HG02943 (cell line): ENCODE measurements at regions not wholly inside any gene's neighbourhood (a gene's known extent, or its start where the extent isn't known, plus 50 kb on each side); places are given as distances from the start of the nearest gene placed in this dataset.
A peak's percentile ranks its signal among the peaks of the same experiment; 100 is the strongest.

Source experiments
- ATAC-seq: cut with Tn5 transposase; IDR thresholded peaks from one replicate; pipeline ENCODE4 v1.9.1; 2021; ENCODE audit warnings: mild to moderate bottlenecking, low read depth, moderate library complexity; ENCODE audit not compliant: unreplicated experiment

DNA sequence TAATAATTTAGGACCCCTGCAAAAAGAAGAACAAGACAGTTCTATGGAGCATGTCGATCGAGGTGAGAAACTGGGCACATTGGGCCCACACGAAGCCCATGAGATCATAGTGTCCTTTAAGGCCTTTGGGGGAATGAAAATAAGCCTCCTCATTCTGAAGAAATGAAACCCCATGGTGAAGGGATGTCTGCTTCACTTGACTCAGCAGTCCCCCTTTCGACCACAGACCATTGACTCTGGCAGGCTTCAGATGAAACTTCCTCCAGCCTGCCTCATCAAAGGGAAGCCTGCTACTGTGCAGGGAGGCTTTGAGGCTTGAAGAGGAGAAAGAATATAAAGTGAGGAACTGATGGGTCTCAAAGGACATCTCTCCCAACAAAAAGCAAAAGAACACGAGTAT lies 144.2 kb upstream of the FBXL4 start:
- ATAC-seq = peak; percentile 74

DNA sequence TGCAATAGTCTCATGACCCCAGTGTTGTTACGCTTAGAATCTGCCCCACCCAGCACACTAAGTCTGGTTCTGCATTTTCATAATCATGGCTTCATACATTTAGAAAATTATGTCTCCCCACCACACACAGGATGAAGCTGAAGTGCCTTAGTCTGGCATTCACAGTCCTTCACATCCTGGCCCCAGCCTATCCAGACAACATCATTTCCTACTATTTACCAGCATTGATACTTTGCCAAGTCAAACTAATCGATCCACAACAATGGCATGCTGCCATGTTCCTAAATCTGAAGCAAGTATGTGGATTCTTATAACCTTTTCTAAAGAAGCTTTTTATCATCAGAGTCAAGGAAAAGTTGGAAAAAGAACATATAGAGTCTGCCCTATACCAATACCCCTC lies 132.4 kb upstream of the FBXL4 start:
- ATAC-seq = no peak

DNA sequence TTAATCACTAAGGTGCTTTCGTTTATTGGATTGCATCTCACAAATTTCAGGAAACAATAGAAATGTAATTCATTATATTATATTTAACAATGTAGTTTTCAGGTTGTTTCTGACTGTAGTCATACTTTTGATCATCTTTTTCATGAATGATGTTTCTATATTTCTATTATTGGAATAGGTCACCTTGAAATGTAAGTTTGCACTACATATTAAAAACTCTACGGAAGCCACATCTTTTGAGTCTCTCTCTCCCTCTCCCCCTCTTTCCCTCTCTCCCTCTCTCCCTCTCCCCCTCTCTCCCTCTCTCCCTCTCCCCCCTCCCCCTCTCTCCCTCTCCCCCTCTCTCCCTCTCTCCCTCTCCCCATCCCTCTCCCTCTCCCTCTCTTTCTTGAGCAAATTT lies 131.3 kb upstream of the FBXL4 start:
- no peak for ATAC-seq

DNA sequence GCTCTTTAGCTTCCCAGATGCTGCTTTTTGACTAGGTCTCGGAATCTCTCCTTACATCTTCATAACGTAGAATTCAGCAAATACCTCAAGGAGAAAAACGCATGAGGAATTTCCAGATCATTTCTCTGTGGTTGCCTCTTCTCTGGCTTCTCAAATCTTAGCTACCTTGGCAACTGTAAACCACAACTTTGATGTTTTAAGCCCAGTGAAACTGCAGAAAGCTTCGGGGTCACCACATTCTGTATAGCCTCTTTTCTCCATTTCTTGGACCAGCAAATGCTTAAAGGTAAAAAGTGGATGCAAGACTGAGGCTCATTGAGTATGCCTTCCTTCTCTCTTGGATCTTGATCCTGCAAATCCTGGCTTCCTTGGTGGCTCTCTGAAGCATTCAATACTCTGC lies 125.5 kb upstream of the FBXL4 start:
- ATAC-seq = no peak

DNA sequence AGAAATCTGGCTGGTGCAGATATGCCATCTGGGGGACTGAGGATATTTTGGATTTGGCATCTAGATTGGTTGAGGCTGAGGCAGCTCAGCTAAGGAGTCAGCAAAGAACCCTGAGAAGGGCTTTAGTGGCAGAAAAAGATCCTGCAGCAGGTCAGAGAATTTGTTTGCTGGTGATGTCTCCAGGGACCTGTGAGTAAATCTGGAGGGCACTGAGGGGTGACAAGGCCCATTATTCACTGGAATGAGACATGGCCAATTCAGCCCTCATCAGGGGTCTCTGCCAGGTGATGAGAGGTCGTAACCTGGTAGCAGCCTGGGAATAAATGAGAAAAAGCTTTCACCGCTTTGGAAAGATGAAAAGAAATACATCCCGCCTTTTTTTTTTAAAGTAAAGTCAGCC lies 118.3 kb upstream of the FBXL4 start:
- ATAC-seq = no peak

DNA sequence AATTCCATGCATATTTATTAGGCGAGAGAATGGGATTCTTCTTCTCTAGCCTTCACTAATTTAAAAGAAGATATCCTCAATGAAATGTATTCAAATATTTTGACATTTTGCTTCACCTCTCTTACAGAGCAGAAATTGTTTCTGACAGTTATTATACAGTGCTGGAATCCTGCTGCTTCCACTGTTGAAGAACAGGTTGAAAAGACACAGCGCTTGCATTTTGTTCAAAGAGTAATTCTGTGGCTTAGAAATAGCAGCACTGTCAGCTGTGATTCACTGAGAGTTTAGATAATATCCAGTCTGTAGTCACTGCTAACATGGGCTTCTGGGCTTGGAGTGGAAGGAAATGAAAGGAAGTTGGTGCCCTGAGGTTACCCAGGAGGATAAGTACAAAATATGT lies 117.1 kb upstream of the FBXL4 start:
- ATAC-seq = no peak

DNA sequence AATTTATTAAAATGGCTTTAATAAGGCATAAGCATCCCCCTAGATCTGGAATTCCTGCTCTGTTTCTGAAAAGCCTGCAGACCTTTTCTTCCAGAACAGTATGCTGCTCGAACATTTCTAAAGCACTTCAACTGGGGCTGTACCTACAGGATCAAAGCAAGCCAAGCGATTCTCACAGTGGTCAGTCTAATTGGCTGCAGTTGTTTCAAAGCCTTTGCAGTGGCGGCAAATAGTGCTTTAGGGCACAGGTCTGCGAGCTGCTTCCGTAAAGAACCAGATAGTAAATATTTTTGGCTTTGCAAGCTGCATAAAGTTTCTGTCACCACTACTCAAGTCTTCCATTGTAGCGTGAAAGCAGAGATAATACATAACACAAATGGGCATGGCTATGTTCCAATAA lies 88.9 kb upstream of the FBXL4 start:
- ATAC-seq = no peak

DNA sequence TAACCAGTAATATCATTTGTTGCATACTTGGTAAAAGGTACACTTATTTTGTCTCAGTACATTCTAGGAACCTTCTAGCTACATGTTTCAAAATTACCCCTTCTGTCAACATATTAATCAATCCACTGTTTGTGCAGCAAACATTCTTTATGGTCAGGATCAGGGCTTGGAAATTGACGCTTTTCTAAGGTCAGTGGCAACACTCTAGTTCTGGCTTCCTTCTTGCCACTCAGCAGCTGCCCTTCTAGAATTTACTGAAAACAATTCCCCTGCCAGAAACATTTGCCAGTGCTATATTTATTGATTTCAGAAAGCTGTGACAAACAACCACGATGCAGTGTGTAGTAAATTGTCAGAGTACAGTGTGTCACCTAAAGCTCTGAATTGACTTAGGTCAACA lies 84.7 kb upstream of the FBXL4 start:
- no peak for ATAC-seq

DNA sequence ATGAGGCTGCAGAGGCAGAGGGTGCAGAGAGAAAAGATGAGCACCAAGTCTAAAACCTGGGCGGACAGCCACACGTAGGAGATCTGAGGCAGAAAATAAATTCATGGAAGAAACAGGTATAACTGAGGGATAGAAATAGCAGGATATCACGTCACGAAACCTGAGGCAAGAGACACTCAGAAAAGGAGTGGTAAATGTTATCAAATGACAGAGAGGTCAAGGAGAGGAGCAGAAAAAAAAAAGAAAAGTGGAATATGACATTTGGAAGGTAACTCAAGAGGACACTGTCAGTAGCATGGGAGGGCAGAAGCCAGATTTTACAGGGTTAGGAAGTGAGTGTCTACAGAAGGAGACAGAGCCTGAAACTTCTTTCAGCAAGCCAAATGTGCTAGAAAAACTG lies 84.2 kb upstream of the FBXL4 start:
- no peak for ATAC-seq

DNA sequence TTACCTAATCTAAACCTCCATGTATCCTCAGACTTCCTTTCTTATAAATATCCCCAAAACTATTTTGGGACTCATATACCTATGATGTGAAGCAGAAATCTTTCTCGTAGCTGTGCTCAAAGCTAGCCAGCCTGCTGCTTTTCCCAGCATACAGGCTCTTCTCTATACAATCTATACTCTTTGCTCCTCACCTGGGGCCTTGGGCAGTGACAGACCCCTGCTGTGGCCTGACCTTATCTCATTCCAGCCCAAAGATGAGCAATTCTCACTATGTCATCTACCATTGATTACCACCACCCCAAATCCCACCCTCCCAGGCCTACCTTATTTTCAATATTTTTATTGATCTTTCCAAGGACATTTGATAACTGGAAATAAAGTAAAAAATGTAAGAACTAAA lies 83.2 kb upstream of the FBXL4 start:
- no peak for ATAC-seq

DNA sequence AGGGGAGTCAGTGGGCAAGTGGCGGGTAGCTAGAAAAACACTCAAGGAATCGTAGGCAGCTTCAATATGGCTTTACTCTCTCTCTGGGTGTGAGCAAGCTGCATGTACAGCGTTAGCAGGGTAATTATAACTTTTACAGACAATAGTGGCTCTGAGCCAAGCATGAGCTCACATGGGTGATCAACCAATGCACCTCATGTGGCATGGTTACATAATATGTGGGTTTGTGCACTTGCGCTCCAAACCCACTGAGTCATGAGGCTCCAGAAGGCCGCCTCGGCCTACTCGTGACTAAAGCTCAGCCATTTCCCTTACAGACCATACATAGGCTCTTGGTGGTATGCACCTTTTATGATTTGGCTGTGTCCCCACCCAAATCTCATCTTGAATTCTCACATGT lies 78.4 kb upstream of the FBXL4 start:
- ATAC-seq = no peak

DNA sequence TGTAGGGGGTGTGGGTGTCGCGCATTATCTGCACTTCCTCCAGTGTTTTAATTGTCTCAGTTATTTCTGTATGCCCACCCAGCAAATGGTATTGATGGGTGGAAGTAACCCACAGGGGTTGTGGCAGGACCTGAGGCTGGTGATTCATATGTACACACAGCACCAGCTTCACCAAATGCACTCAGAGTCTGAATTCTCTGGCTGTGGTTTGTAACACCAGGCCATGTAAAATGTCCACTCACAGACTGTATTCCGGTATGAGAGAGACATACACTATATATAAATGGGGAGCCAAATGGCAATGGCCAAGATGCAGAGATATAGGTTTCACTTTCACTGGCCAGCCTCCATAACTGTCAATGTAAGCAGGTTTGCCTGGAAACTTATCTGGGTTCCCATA lies 76.3 kb upstream of the FBXL4 start:
- no peak for ATAC-seq

DNA sequence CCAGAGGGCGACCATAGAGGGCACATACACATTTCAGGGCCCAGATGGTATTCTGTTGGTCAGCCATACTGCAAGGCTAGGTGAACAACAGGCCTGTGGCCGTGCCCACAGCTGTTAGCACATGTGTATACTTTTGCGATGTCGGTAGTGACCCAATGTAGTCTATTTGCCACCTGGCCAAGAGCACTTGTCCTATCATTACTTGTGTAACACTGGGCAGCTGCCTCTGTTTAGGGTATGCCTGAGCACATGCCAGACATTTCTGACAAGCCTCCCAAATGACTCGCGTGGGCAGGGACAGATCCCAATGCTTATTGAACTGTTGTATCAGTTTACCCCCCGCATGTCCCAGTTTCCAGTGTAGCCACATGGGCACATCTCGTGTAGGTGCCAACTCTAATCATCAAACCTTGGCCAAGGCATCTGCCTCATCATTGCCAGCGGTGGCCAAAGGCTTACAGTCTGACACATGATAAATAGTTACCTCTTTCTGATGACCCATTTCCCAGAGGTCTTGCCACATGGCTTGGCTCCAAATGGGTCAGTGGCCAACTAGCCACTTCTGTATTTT lies 74.4 kb upstream of the FBXL4 start:
- ATAC-seq = no peak

DNA sequence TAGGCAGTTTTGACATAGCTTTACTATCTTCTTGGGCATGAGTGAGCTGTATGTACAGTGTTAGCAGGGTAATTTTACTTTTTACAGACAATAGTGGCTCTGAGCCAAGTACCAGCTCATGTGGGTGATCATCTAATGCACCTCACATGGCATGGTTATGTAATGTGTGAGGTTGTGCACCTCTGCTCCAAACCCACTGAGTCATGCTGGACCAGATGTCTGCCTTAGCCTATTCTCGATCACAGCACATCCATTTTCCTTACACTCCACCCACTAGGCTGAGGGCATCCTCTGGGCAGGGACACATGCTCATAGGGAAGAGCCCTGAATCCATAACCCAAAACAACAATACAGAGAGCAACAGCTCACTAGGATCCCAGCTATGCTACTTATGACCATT lies 71.6 kb upstream of the FBXL4 start:
- ATAC-seq = no peak

DNA sequence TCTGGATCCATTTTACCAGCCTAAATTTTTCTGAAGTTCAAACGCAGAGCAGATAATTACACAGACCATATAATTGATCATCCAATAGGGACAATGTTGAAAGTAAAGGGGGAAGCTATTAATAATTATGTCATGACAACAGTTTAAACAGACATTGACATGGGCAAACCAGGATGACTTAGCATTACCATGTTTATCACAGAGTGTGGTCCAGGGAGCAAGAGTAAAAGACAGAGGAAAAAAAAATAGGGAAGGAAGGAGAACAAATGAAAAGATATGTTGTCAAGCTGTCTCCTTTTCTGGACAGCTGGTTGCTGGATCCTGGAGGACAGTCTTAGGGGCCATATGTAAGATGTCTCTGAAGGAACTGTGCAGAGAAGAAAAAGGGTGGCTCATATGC lies 69.4 kb upstream of the FBXL4 start:
- ATAC-seq = no peak

DNA sequence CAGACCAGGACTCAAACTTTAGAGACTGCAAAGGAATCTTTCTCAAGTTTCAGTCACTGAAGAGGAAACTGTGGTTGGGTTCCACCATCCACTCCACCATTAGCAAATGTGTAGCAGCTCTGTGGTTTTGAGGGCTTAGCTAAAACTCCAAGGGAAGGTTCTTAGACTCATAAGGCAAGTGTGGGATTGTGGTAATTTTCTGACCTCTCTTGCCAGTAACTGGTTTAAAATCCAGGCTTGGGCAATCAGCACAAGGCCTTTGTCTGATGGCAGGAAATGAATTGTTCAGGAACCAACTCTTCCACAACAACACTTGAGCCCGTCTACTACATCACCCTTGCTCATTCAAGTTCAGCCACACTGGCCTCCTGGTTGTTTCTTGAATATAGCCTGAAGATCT lies 68.6 kb upstream of the FBXL4 start:
- ATAC-seq = no peak

DNA sequence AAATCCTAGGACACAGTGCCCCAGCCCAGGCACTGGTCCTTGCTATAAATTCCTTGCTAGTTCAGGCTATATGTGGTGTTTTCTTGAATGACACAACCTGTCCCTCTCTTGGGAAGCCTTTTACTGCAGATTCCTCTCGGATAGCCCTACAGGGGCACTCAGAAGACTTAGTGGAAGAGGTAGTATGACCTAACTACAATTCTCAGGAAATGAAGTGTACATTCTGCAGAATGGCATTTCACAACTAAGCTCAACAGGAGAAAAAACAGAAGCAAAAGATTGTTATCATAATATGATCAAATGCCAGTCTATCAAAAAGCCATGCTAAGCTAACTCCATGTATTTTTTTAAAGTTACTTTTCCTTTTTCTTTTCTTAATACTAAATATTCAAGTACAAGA lies 66.3 kb upstream of the FBXL4 start:
- no peak for ATAC-seq

DNA sequence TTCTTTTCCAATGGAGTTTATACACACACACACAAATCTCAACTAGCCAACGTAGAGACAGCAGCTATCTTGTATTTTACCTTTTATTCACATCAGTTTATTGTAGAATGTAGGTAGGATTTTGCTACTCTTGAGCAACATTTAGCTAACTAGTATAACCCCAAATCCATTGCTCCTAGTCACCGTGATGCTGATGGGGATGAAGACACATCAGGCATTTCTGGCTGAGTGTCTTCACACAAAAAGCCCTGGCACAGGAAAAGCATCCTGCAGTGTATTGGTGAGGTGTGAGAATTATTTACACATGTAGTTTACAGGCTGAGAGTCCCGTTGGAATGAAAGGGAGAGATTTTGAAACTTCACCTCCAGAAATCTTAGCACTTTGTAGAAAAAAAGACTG lies 65.9 kb upstream of the FBXL4 start:
- no peak for ATAC-seq

DNA sequence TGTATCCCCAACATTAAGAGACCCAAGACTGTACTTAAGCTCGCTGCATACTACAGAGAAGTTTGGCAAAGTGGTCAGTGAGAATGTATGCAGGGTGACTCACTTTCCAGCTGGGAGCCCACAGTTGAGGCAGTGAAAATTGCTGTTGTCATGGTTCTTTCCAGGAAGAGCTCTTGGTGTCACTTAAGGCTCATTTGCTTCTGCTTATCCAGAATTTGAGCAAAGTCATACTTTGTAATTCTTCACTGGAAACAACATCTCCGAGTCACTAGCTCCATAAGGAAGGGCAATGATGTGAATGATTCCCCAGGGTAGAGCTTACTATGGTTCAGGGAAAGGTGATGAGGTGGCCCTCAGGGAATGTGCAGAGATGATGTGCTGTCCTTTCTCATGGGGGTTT lies 65.4 kb upstream of the FBXL4 start:
- ATAC-seq = no peak

DNA sequence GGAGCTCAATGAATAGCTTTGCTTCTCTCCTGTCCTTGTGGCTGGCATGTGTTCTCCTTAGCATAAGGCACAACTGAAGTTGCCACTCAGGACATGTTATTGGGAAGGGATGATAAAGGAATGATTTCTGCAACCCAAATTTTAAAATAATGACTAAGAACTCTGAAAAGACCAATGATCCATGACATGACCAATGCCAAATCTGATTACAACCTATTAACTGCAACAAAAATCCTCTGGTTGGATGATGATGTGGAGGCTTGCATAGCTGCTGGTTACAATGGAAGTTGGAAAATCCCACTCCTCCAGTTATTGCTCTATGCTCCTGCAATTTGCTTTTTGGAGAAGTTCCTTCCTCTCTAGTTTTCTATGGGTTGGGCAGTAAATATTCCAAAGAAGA lies 63.4 kb upstream of the FBXL4 start:
- ATAC-seq = no peak

DNA sequence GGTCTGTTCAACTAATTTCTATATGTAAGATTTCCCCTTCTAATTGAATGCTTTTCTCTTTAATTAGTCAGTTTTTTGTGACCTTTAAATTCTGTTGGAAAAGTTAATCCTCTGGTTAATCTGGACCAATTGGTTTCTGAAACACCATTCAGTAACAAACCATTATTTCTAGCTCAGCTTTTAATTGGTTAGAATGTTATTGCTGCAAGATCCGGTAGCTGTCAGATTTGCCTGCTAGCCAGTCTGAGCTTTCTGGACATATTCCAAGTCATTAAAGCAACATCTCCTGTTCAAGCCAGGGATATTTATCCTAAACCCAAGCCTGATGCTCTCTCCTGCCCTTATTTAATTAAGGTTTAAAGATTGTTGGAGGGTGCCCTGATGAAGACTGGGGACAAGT lies 55.1 kb upstream of the FBXL4 start:
- no peak for ATAC-seq

DNA sequence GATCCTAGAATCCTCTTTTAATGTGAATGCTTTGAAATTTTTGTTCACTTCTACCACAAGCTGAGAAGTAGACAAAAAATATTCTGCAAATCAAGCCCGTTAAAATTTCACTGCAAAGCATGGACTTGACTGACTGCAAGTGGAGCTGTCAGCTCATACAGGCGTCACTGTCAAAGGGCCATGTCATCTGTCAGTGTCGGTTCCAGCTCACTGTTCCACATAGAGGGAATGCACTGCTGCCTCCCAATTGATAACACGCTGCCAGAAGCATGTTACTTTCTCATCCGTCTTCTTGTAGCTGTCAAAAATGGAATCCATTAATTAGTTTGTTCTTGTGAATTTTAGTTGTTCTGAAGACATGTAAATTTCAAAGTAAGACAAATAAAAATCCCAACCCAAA lies 50.4 kb upstream of the FBXL4 start:
- ATAC-seq = no peak
